Testis (tissue), 2 donors: ENCODE measurements at regions not wholly inside any gene's neighbourhood (a gene's known extent, or its start where the extent isn't known, plus 50 kb on each side); places are given as distances from the start of the nearest gene placed in this dataset.
"Not testable (repeated sequence)": the region's sequence is repeated elsewhere in the genome, so short reads cannot be mapped to it uniquely, and the experiment has no call there.

Source experiments
- DNase-seq: peaks from one replicate; pipeline ENCODE4 v3.0.0-alpha.2; 2019
- H3K27ac ChIP-seq, 2 donors: fragments of 200-600 bp; sonication (generic); one replicate each; pipeline ENCODE4 v1.5.1; 2019
- H3K27me3 ChIP-seq: fragments of 200-600 bp; sonication (generic); one replicate; pipeline ENCODE4 v1.5.1; 2019
- H3K36me3 ChIP-seq: fragments of 200-600 bp; sonication (generic); one replicate; pipeline ENCODE4 v1.5.1; 2017; ENCODE audit warnings: low read depth; ENCODE audit errors: missing control alignments
- H3K4me1 ChIP-seq: fragments of 200-600 bp; sonication (generic); one replicate; pipeline ENCODE4 v1.5.1; 2019
- H3K4me3 ChIP-seq, 2 donors: fragments of 200-600 bp; sonication (generic); one replicate each; pipeline ENCODE4 v1.5.1; 2017 to 2019
- H3K9me3 ChIP-seq: fragments of 200-600 bp; sonication (generic); one replicate; pipeline ENCODE4 v1.5.1; 2017
- POLR2A ChIP-seq: fragments of 450-650 bp; IDR thresholded peaks from one replicate; pipeline ENCODE4 v1.6.1; 2017; ENCODE audit warnings: antibody characterized with exemption, mild to moderate bottlenecking, moderate library complexity
- WGBS, 2 donors: methylation state at CpG; one replicate each; pipeline ENCODE4 v1.1.5; 2018; 5-methylcytosine and 5-hydroxymethylcytosine counted together
- intact Hi-C: fragments of 100-400 bp; cut with DNase I; formaldehyde crosslinking; loops from one replicate; pipeline ENCODE4 v1.15.1; 2023; ENCODE audit warnings: low total_unique reads
- TF ChIP-seq, protein P1 (sequence below), 3 experiments: fragments of 450-650 bp in 2 of 3; fragments of 200-600 bp in 1 of 3; sonication (generic) in 1 of 3; IDR thresholded peaks; one replicate each; pipeline ENCODE4 v1.5.1; 2016 to 2019; ENCODE audit warnings: antibody characterized with exemption in 3 of 3, mild to moderate bottlenecking in 2 of 3, moderate library complexity in 1 of 3

DNA sequence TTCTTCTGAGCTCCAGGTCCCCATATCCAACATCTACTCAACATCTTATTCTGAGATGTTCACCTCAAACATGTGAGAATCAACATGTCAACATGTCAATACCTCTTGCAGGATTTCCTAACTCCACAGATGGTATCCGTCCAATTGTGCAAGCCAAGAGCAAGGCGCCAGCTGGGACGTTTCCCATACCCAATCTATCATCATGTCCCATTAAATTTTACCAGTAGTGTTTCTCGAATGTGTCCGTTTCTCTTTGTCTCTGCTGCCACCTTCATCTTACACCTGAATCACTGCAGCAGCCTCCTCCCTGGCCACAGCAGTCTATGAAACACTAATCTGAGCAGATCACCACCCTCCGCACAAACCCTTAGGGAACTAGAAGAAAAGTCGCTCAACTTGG, 78.0 kb upstream of the RPS6KA2 start:
- WGBS, 2 donors: 88 to 89% methylated on average over 7 of the region's 7 CpGs
- intact Hi-C loops: no loop called here

DNA sequence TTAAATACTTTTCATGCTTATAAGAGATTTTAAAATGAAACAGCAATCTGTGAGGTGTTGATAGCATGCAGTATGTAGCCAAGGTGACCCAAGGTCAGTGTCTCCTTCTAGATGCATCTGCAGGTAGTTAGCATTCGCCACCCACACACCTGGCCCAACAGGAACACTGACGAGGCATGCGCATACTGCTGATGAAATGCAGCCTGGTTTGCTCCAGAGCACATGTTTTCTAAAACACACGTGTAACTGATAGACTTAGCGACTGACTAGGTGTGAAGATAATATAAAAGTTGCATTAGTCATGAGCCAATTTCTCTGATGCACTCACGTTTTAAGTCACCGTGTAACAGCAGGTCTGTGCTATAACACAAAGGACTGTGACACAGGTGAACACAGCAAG, 77.1 kb upstream of the RPS6KA2 start:
- H3K4me1 ChIP-seq: no peaks in the 10 kb centered on the region
- intact Hi-C loops: no loop called here
- no peak overlapping the region for H3K27ac ChIP-seq
- H3K4me3 ChIP-seq: no peak overlapping the region
- 85 to 89% methylated on average over 7 of the region's 7 CpGs for WGBS, 2 donors
- no peaks in the 10 kb centered on the region for H3K36me3 ChIP-seq
- TF ChIP-seq, protein P1, sequence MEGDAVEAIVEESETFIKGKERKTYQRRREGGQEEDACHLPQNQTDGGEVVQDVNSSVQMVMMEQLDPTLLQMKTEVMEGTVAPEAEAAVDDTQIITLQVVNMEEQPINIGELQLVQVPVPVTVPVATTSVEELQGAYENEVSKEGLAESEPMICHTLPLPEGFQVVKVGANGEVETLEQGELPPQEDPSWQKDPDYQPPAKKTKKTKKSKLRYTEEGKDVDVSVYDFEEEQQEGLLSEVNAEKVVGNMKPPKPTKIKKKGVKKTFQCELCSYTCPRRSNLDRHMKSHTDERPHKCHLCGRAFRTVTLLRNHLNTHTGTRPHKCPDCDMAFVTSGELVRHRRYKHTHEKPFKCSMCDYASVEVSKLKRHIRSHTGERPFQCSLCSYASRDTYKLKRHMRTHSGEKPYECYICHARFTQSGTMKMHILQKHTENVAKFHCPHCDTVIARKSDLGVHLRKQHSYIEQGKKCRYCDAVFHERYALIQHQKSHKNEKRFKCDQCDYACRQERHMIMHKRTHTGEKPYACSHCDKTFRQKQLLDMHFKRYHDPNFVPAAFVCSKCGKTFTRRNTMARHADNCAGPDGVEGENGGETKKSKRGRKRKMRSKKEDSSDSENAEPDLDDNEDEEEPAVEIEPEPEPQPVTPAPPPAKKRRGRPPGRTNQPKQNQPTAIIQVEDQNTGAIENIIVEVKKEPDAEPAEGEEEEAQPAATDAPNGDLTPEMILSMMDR (IDR thresholded peaks at IDR 0.05): no peak
- no peak for TF ChIP-seq POLR2A
- no peak for DNase-seq
- no peaks in the 10 kb centered on the region for H3K9me3 ChIP-seq
- H3K27me3 ChIP-seq: no peaks in the 10 kb centered on the region

More for the DNA sequence above, 78.0 kb upstream of the RPS6KA2 start:
- no peak overlapping the region for H3K27ac ChIP-seq
- H3K9me3 ChIP-seq: no peaks in the 10 kb centered on the region
- H3K36me3 ChIP-seq: no peaks in the 10 kb centered on the region
- DNase-seq: no peak
- TF ChIP-seq POLR2A: no peak
- TF ChIP-seq, protein P1 (IDR thresholded peaks at IDR 0.05): no peak
- no peak overlapping the region for H3K4me3 ChIP-seq
- no peaks in the 10 kb centered on the region for H3K4me1 ChIP-seq
- H3K27me3 ChIP-seq: no peaks in the 10 kb centered on the region

DNA sequence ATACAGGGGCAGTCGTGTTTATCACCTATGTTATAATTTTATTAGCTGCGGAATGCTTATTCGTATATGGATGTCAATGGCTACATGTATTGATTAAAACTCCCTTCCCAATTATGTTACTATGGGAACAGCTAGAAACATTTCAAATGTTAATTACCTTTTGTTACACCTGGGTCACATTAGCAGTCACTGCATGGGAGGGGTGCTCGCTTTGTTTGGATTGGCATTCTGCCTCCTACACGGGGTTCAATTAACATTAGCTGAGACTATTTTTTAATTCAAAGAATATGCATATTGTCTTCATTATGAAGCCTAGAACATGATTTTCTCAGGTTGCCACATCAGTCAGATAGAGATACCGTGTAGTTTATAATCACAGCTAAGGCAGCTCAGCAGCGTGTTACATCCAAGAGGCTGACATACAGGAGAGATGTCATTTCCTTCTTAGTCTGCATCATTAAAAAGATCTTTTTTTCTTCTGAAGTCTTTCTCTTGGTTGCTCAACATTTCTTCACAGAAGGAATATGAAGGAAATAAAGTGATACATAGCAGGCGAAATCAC, 76.2 kb upstream of the RPS6KA2 start:
- H3K27ac ChIP-seq: no peak overlapping the region
- no peaks in the 10 kb centered on the region for H3K27me3 ChIP-seq
- H3K36me3 ChIP-seq: no peaks in the 10 kb centered on the region
- H3K4me1 ChIP-seq: no peaks in the 10 kb centered on the region
- no peak for DNase-seq
- 71 to 75% methylated on average over 8 of the region's 8 CpGs for WGBS, 2 donors
- intact Hi-C loops: no loop called here
- H3K9me3 ChIP-seq: no peaks in the 10 kb centered on the region
- H3K4me3 ChIP-seq: no peak overlapping the region
- TF ChIP-seq, protein P1 (IDR thresholded peaks at IDR 0.05): no peak
- TF ChIP-seq POLR2A: no peak

DNA sequence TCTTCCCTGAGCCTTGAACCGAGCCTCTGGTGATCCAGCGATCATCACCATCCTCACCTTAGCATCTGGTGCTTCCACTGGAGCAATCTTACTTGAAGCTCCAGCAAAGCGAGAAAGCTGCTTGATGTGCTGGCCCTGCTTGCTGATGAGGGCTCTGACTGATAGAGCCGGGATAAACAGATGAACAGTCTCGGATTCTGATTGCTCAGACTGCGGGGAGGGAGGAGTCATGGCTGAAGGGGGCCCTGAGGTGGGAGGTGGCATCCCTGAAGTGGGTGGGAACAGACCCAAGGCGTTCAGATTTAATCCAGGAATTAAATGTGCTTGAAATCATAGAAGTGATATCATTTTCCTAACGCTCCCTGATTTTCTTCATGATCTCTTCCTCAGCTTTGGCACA, 74.4 kb upstream of the RPS6KA2 start:
- H3K4me1 ChIP-seq, H3K4me3 ChIP-seq, H3K27ac ChIP-seq, H3K36me3 ChIP-seq, H3K27me3 ChIP-seq, DNase-seq, H3K9me3 ChIP-seq, intact Hi-C loops: not testable (repeated sequence)
- 65 to 71% methylated on average over 8 of the region's 8 CpGs for WGBS, 2 donors

DNA sequence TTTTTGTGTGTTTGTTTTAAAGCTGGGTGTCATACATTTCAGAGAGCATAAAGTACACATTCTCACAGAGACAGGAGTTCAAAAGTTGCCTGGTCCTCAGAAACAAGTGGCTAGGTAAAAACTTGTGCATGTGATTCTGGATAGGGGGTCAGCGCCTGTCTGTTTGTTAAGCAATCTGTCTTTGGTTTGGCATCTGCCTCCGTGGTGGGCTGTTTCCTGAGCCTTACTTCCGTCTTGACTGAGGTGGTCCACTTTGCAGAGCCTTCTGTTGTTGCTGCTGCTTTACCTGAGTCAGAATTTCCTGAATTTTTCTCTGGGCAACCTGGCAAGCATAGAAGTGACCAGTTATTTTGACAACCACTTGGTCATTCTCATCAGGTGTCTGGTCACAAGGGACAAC, 73.8 kb upstream of the RPS6KA2 start:
- intact Hi-C loops, H3K4me3 ChIP-seq, DNase-seq, H3K27me3 ChIP-seq, H3K4me1 ChIP-seq, H3K36me3 ChIP-seq, H3K9me3 ChIP-seq, H3K27ac ChIP-seq: not testable (repeated sequence)
- 57 to 77% methylated on average over 3 of the region's 3 CpGs for WGBS, 2 donors

DNA sequence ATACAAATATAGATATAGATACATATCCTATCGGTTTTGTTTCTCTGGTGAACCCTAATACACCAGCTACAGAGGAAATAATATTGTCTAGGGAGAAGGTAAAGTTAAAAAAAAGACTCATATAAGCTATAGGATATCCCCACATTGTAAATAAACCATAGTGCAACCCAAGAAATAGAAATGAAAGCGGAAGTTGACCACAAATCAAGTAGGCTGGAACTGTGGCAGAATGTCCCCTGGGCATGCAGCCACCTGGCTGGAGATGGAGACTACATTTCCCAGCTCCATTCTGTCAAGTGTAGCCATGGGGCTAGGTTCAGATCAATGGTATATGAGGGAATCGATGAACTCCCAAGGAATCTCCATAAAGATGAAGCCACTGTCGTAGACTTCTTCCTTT, 70.1 kb upstream of the RPS6KA2 start:
- H3K27me3 ChIP-seq: no peaks in the 10 kb centered on the region
- 83 to 97% methylated on average over 4 of the region's 4 CpGs for WGBS, 2 donors
- H3K36me3 ChIP-seq: no peaks in the 10 kb centered on the region
- TF ChIP-seq, protein P1 (IDR thresholded peaks at IDR 0.05): no peak
- no peak for TF ChIP-seq POLR2A
- DNase-seq: no peak
- no peak overlapping the region for H3K4me3 ChIP-seq
- H3K27ac ChIP-seq: no peak overlapping the region
- intact Hi-C loops: no loop called here
- no peaks in the 10 kb centered on the region for H3K9me3 ChIP-seq
- no peaks in the 10 kb centered on the region for H3K4me1 ChIP-seq
